Endothelial cell of umbilical vein (primary cell): ENCODE measurements at regions not wholly inside any gene's neighbourhood (a gene's known extent, or its start where the extent isn't known, plus 50 kb on each side); places are given as distances from the start of the nearest gene placed in this dataset.

Experiments
- BruUV-seq: library from RNA; stranded (reverse); fragments of 400-500 nt; replicated peaks from 2 replicates; lab custom pipeline; 2021; lab: Mats Ljungman, UMichigan
- CTCF ChIA-PET: fragments of 300-600, 350-600 bp; sonication (Branson Sonifier 250); formaldehyde crosslinking; loops from one replicate; lab custom pipeline; 2021; ENCODE audit warnings: antibody characterized with exemption, inconsistent platforms; lab: Charles Lee
- POLR2A ChIA-PET: fragments of 300-600, 350-600 bp; sonication (Branson Sonifier 250); formaldehyde crosslinking; loops from one replicate; lab custom pipeline; 2021; ENCODE audit warnings: antibody characterized with exemption, inconsistent platforms; lab: Charles Lee
- DNase-seq: peaks from one replicate; pipeline ENCODE4 v3.0.0-alpha.2; 2011; ENCODE audit warnings: low read depth, low spot score
- FAIRE-seq: peaks from 2 replicates; lab custom pipeline; 2011; peaks lifted over from hg19 to GRCh38; lab: Jason Lieb, UNC
- H2AFZ ChIP-seq: 2 replicates; pipeline ENCODE4 v1.6.0; 2012; ENCODE audit warnings: low read depth, low read length, control low read depth, inconsistent platforms
- H3K27ac ChIP-seq: 2 replicates; pipeline ENCODE4 v1.5.1; 2011; ENCODE audit warnings: low read depth, mild to moderate bottlenecking, control low read depth, low read length, moderate library complexity; ENCODE audit not compliant: insufficient read depth
- H3K27me3 ChIP-seq, 2 experiments: 2 replicates each; pipeline versions ENCODE4 v1.6.0 to v1.6.1; 2011; ENCODE audit warnings: low read length in 2 of 2, mixed read lengths in 1 of 2; ENCODE audit not compliant: control insufficient read depth in 2 of 2, insufficient read depth in 2 of 2
- H3K36me3 ChIP-seq, 2 experiments: 2 replicates in 1 of 2; 3 replicates in 1 of 2; pipeline ENCODE4 v1.5.1; 2011; ENCODE audit warnings: low read length in 2 of 2, mild to moderate bottlenecking in 1 of 2, moderate library complexity in 1 of 2; ENCODE audit not compliant: control insufficient read depth in 2 of 2, insufficient read depth in 2 of 2; ENCODE audit errors: extremely low read depth in 1 of 2
- H3K4me1 ChIP-seq: 3 replicates; pipeline ENCODE4 v1.5.1; 2011; ENCODE audit warnings: mild to moderate bottlenecking, low read length; ENCODE audit not compliant: control insufficient read depth, insufficient read depth; ENCODE audit errors: extremely low read depth
- H3K4me2 ChIP-seq: 2 replicates; pipeline ENCODE4 v1.6.1; 2011; ENCODE audit warnings: low read length, control low read depth, mixed read lengths; ENCODE audit not compliant: insufficient read depth
- H3K4me3 ChIP-seq, 3 experiments: fragments of 200-600 bp in 1 of 3; sonication (generic), shearing (Covaris generic) in 1 of 3; replicated peaks in 1 of 3; 2 replicates each; pipeline ENCODE4 v1.5.1; 2011 to 2016; ENCODE audit warnings: control low read depth in 3 of 3, low read length in 3 of 3, mild to moderate bottlenecking in 2 of 3, inconsistent platforms in 1 of 3, low read depth in 1 of 3, moderate library complexity in 1 of 3; ENCODE audit not compliant: insufficient read depth in 1 of 3
- H3K79me2 ChIP-seq: 2 replicates; pipeline ENCODE4 v1.6.0; 2012; ENCODE audit warnings: low read length, inconsistent platforms; ENCODE audit not compliant: control insufficient read depth, insufficient read depth
- H3K9ac ChIP-seq: replicated peaks from 2 replicates; pipeline ENCODE3; 2011; ENCODE audit warnings: low read length, control low read depth; ENCODE audit not compliant: insufficient read depth; ENCODE audit errors: extremely low read depth
- H3K9me1 ChIP-seq: replicated peaks from 3 replicates; pipeline ENCODE4 v1.6.0; 2011; ENCODE audit warnings: mild to moderate bottlenecking, low read length; ENCODE audit not compliant: control insufficient read depth, insufficient read depth; ENCODE audit errors: extremely low read depth
- H3K9me3 ChIP-seq: replicated peaks from 2 replicates; pipeline ENCODE4 v1.5.1; 2012; ENCODE audit warnings: low read length, inconsistent platforms; ENCODE audit not compliant: control insufficient read depth, insufficient read depth
- H4K20me1 ChIP-seq: replicated peaks from 2 replicates; pipeline ENCODE3; 2011; ENCODE audit warnings: mild to moderate bottlenecking, low read length; ENCODE audit not compliant: control insufficient read depth, insufficient read depth; ENCODE audit errors: extremely low read depth
- EZH2 ChIP-seq: IDR thresholded peaks from 2 replicates; pipeline ENCODE4 v1.6.1; 2012; ENCODE audit warnings: borderline replicate concordance, low read depth, mild to moderate bottlenecking, moderate library complexity, low read length, inconsistent platforms; ENCODE audit not compliant: severe bottlenecking
- FOS ChIP-seq: IDR thresholded peaks from 2 replicates; pipeline ENCODE4 v1.6.1; 2011; ENCODE audit warnings: mild to moderate bottlenecking, low read length, moderate library complexity, borderline replicate concordance; ENCODE audit not compliant: insufficient read depth
- GATA2 ChIP-seq: IDR thresholded peaks from 2 replicates; pipeline ENCODE4 v1.7.0; 2011; ENCODE audit warnings: low read depth, mild to moderate bottlenecking, moderate library complexity, mixed read lengths, low read length; ENCODE audit not compliant: insufficient read length, insufficient read depth
- JUN ChIP-seq: IDR thresholded peaks from 2 replicates; pipeline ENCODE4 v1.6.1; 2011; ENCODE audit warnings: borderline replicate concordance, low read depth; ENCODE audit not compliant: insufficient read length, insufficient read depth
- MAX ChIP-seq: IDR thresholded peaks from 2 replicates; pipeline ENCODE4 v1.6.1; 2011; ENCODE audit not compliant: insufficient read depth, insufficient read length
- MYC ChIP-seq: IDR thresholded peaks from one replicate; pipeline ENCODE4 v1.6.1; 2011; ENCODE audit warnings: mild to moderate bottlenecking, low read depth, low read length
- POLR2A ChIP-seq: IDR thresholded peaks from 2 replicates; pipeline ENCODE4 v1.6.1; 2012; ENCODE audit warnings: low read depth, mild to moderate bottlenecking, control low read depth, low read length
- POLR2AphosphoS5 ChIP-seq: IDR thresholded peaks from 2 replicates; pipeline ENCODE4 v1.6.1; 2012; ENCODE audit warnings: low read depth, mild to moderate bottlenecking, control low read depth, low read length, moderate library complexity; ENCODE audit not compliant: insufficient read depth
- dilution Hi-C: fragments of 300-500 bp; cut with MboI; formaldehyde crosslinking; loops from one replicate; pipeline ENCODE4 v1.15.0; 2019; ENCODE audit warnings: low sequenced_read_pairs; ENCODE audit not compliant: extremely low pct_ligation_motif_present
- intact Hi-C: fragments of 100-400 bp; cut with micrococcal nuclease; formaldehyde crosslinking; loops from one replicate; pipeline ENCODE4 v1.10.0; 2022
- TF ChIP-seq, protein P1 (sequence below), 2 donors: IDR thresholded peaks; 1 replicate in 1 of 2; 2 replicates in 1 of 2; pipeline ENCODE4 v1.5.1; 2011; ENCODE audit warnings: low read length in 2 of 2, mild to moderate bottlenecking in 2 of 2, moderate library complexity in 2 of 2, control low read depth in 1 of 2, inconsistent platforms in 1 of 2, low read depth in 1 of 2; ENCODE audit not compliant: insufficient read depth in 1 of 2; ENCODE audit errors: extremely low read depth in 1 of 2

DNA sequence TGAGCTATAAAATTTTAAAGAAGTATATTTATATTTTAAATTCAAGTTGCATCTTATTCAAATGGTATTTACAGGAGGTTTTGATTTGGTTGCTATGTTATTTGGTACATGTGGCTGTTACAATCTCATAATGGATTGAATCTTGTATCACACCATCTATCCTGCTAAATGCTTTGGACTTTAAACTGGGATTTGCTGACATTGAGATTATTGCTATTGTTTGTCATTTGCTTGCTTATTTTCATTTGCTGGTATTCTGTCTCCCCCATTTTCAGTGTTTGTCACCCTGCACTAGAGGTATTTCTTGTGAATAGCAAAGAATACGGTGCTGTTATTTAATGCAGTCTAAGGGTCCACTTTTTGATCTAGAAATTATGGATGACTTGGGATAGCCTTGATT is 171.1 kb downstream of the SH2D4B start:
- no peaks in the 10 kb centered on the region for H3K9me1 ChIP-seq
- H3K27me3 ChIP-seq = peaks cover 0 to 2% of the 10 kb centered on the region in 2 experiments
- BruUV-seq = no TSS peak
- intact Hi-C loops = no loop called here
- DNase-seq = no peak
- ChIA-PET CTCF (interaction anchor here (0.9 to 1.0 kb wide), 2 partner anchors 9 to 47 kb away, joined by 3 to 4 read pairs; no protein-coding TSS in a partner anchor), POLR2A (no interaction called here)
- no peaks in the 10 kb centered on the region for H4K20me1 ChIP-seq
- H3K9ac ChIP-seq = no peak overlapping the region
- dilution Hi-C loops = no loop called here
- H3K36me3 ChIP-seq = no peaks in the 10 kb centered on the region
- no peak for FAIRE-seq
- H2AFZ ChIP-seq = no peak overlapping the region
- TF ChIP-seq JUN (no peak), POLR2A (no peak), FOS (no peak), EZH2 (no peak), MYC (no peak)
- TF ChIP-seq, protein P1, sequence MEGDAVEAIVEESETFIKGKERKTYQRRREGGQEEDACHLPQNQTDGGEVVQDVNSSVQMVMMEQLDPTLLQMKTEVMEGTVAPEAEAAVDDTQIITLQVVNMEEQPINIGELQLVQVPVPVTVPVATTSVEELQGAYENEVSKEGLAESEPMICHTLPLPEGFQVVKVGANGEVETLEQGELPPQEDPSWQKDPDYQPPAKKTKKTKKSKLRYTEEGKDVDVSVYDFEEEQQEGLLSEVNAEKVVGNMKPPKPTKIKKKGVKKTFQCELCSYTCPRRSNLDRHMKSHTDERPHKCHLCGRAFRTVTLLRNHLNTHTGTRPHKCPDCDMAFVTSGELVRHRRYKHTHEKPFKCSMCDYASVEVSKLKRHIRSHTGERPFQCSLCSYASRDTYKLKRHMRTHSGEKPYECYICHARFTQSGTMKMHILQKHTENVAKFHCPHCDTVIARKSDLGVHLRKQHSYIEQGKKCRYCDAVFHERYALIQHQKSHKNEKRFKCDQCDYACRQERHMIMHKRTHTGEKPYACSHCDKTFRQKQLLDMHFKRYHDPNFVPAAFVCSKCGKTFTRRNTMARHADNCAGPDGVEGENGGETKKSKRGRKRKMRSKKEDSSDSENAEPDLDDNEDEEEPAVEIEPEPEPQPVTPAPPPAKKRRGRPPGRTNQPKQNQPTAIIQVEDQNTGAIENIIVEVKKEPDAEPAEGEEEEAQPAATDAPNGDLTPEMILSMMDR (IDR thresholded peaks at IDR 0.05; ENCODE audit: extremely low read depth in 1 of 2, insufficient read depth in 1 of 2, low read depth in 1 of 2, low read length in 2 of 2) = no peak
- H3K4me3 ChIP-seq = no peak overlapping the region
- H3K4me1 ChIP-seq = no peaks in the 10 kb centered on the region
- H3K9me3 ChIP-seq = no peaks in the 10 kb centered on the region
- no peak overlapping the region for H3K27ac ChIP-seq
- no peak overlapping the region for H3K4me2 ChIP-seq
- H3K79me2 ChIP-seq = no peaks in the 10 kb centered on the region

DNA sequence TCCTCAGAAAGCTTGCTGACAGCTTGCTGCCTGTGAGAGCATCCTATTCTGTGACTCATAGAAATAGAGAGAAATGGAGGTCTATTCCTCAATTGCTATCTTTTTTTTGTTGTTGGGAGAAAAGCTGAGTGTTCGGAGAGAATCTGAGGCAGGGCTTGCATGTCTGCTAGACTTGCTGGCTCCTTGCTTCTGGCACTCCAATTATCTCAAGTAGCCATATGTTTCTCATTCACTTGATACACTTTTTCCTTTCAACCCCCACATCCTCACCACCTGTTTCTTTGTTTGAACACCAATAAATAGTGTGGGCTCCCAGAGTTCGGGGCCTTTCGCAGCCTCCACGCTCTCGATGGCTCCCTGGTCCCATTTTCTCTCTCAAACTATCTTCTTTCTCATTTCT is 172.2 kb downstream of the SH2D4B start:
- intact Hi-C loops = no loop called here
- CTCF ChIA-PET = interaction anchor here (0.9 kb wide), 1 partner anchor 10 kb away, joined by 4 read pairs; no protein-coding TSS in a partner anchor
- TF ChIP-seq POLR2A (no peak), FOS (no peak), POLR2AphosphoS5 (no peak), EZH2 (no peak), MYC (no peak), JUN (no peak), GATA2 (no peak), MAX (no peak)
- TF ChIP-seq, protein P1 (IDR thresholded peaks at IDR 0.05; ENCODE audit: extremely low read depth in 1 of 2, insufficient read depth in 1 of 2, low read depth in 1 of 2, low read length in 2 of 2) = no peak

More for the DNA sequence above, 172.2 kb downstream of the SH2D4B start:
- H3K4me2 ChIP-seq = no peak overlapping the region
- DNase-seq (no peak), FAIRE-seq (no peak)
- no peaks in the 10 kb centered on the region for H3K4me1 ChIP-seq
- peaks cover 0 to 2% of the 10 kb centered on the region in 2 experiments for H3K27me3 ChIP-seq
- H4K20me1 ChIP-seq = no peaks in the 10 kb centered on the region
- dilution Hi-C loops = no loop called here
- no peak overlapping the region for H3K9ac ChIP-seq
- H3K36me3 ChIP-seq = no peaks in the 10 kb centered on the region
- no peaks in the 10 kb centered on the region for H3K79me2 ChIP-seq
- no peaks in the 10 kb centered on the region for H3K9me1 ChIP-seq
- no TSS peak for BruUV-seq
- H3K4me3 ChIP-seq = no peak overlapping the region
- POLR2A ChIA-PET = no interaction called here
- H3K27ac ChIP-seq = no peak overlapping the region
- H3K9me3 ChIP-seq = no peaks in the 10 kb centered on the region
- H2AFZ ChIP-seq = no peak overlapping the region
